Cardiac muscle cell (in vitro differentiated cells and primary cell): ENCODE measurements at regions not wholly inside any gene's neighbourhood (a gene's known extent, or its start where the extent isn't known, plus 50 kb on each side); places are given as distances from the start of the nearest gene placed in this dataset.

Experiments
- DNase-seq, 2 donors: peaks; one replicate each; pipeline versions ENCODE4 v3.0.0 to v3.0.0-alpha.2; 2010 to 2017; ENCODE audit warnings: low read depth in 1 of 2, low spot score in 1 of 2
- H3K27ac ChIP-seq: fragments of 200-600 bp; sonication (generic); 2 replicates; pipeline ENCODE4 v1.5.1; 2016
- H3K27me3 ChIP-seq: fragments of 200-600 bp; sonication (generic); 2 replicates; pipeline ENCODE4 v1.6.0; 2016; ENCODE audit warnings: control low read depth
- H3K36me3 ChIP-seq: fragments of 200-600 bp; sonication (generic); 2 replicates; pipeline ENCODE4 v1.5.1; 2016; ENCODE audit warnings: control low read depth
- H3K4me1 ChIP-seq: fragments of 200-600 bp; sonication (generic); 2 replicates; pipeline ENCODE4 v1.8.1; 2017; ENCODE audit warnings: low read depth, mild to moderate bottlenecking, mixed run types
- H3K4me3 ChIP-seq: fragments of 200-600 bp; sonication (generic); 2 replicates; pipeline ENCODE4 v1.5.1; 2016; ENCODE audit warnings: mild to moderate bottlenecking
- H3K9me3 ChIP-seq: fragments of 200-600 bp; sonication (generic); 2 replicates; pipeline ENCODE4 v1.5.1; 2017; ENCODE audit warnings: low read depth, mild to moderate bottlenecking, control low read depth
- CTCF ChIP-seq: IDR thresholded peaks from 2 replicates; pipeline ENCODE4 v1.5.1; 2012; ENCODE audit warnings: low read depth, mild to moderate bottlenecking, low read length

GRCh38 chr5:38607396-38607795 lies 51.0 kb upstream of the LIFR start:
- H3K9me3 ChIP-seq, result no peaks in the 10 kb centered on the region

DNA sequence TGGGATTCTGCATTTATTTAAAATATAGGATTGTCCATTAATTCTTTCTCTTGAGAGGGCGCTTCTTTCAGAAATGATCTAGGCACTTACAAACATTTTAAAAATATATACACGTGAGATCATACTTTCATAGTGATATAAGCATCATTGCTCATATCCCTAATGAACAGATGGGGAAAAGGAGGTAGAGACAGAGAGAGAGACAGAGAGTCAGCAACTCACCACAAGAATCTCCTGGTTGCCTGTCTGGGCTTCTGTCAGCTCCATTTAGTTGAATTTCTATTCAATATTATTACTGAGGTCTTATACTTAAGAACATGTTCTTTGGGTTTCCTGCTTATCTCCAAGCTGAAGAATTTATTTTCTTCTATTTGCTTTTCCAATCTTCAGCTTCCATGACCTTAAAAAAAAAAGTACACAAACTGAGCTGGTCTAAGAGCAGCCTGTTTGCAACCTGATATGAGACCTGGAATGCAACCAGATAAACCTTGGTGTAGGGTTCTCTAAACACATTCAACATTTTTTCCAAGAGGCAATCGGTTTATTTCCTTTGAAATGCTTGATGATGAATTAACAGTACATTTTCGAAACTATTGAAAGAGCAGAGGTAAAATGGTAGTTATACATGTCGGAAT lies 51.6 kb upstream of the LIFR start:
- Histone ChIP-seq H3K27ac (peak overlapping the region; percentile 84), H3K27me3 (no peaks in the 10 kb centered on the region), H3K4me1 (peaks cover 42% of the 10 kb centered on the region), H3K4me3 (no peak overlapping the region), H3K36me3 (no peaks in the 10 kb centered on the region), H3K9me3 (no peaks in the 10 kb centered on the region)
- TF ChIP-seq CTCF, result no peak
- peak; percentile 63 to 68 for DNase-seq

More at GRCh38 chr5:38607396-38607795, 51.0 kb upstream of the LIFR start:
- DNase-seq, result peak in 1 of 2 donors; percentile 96
- Histone ChIP-seq H3K4me3 (no peak overlapping the region), H3K4me1 (peaks cover 42% of the 10 kb centered on the region), H3K27ac (peak overlapping the region; percentile 84), H3K36me3 (no peaks in the 10 kb centered on the region), H3K27me3 (no peaks in the 10 kb centered on the region)
- TF ChIP-seq CTCF, result no peak

- no peaks in the 10 kb centered on the region for H3K36me3 ChIP-seq
- TF ChIP-seq CTCF, result no peak
- DNase-seq, result no peak
- peaks cover 42% of the 10 kb centered on the region for H3K4me1 ChIP-seq
- no peak overlapping the region for H3K4me3 ChIP-seq
- no peaks in the 10 kb centered on the region for H3K27me3 ChIP-seq
- no peaks in the 10 kb centered on the region for H3K9me3 ChIP-seq
- peak overlapping the region; percentile 84 for H3K27ac ChIP-seq
Observed at GRCh38 chr5:38608874-38609273, 52.4 kb upstream of the LIFR start.

- Histone ChIP-seq H3K9me3 (no peaks in the 10 kb centered on the region), H3K27ac (no peak overlapping the region), H3K27me3 (no peaks in the 10 kb centered on the region), H3K4me3 (no peak overlapping the region), H3K36me3 (no peaks in the 10 kb centered on the region), H3K4me1 (peaks cover 30% of the 10 kb centered on the region)
- TF ChIP-seq CTCF, result no peak
- DNase-seq, result no peak
Observed at GRCh38 chr5:38612851-38613250, 56.4 kb upstream of the LIFR start.

GRCh38 chr5:38613490-38613889 lies 57.0 kb upstream of the LIFR start:
- no peak overlapping the region for H3K27ac ChIP-seq
- no peak overlapping the region for H3K4me3 ChIP-seq

More at GRCh38 chr5:38613490-38613889, 57.0 kb upstream of the LIFR start:
- no peak for DNase-seq
- no peak for TF ChIP-seq CTCF
- Histone ChIP-seq H3K9me3 (no peaks in the 10 kb centered on the region), H3K27me3 (no peaks in the 10 kb centered on the region), H3K36me3 (no peaks in the 10 kb centered on the region), H3K4me1 (peaks cover 23% of the 10 kb centered on the region)
